ENCODE measurements at regions not wholly inside any gene's neighbourhood (a gene's known extent, or its start where the extent isn't known, plus 50 kb on each side); places are given as distances from the start of the nearest gene placed in this dataset.
A peak's percentile ranks its signal among the peaks of the same experiment; 100 is the strongest.

DNA sequence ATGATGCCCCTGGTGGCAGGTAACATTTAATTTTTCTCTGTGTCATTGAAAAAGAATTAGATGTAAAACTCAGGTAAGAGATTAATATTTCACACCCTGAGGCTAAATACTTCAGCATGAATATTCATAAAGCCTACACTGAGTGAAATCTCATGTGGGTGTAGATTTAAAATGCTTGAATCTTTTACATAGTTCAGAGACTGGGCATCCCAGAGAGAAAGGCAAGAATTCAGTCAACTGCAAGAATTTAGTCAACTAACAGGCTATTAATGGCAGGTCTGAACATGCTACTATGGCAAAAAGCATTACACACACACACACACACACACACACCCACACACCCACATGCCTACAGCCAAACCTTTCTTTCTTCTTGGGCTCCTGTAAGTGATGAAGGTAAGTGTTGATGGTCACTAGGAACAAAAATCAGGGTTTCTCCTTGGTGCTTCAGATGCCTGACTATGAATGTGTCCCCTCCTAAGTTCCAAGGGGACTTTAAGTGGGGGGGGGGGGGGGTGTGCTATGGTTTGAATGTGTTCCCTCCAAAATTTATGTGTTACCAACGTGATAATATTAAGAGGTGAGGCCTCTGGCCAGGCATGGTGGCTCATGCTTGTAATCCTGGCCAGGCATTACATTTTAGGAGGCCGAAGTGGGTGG, 63.7 kb upstream of the PSMD7 start:
- TF ChIP-seq EZH2phosphoT487 (IDR thresholded peaks at IDR 0.05; ENCODE audit: low read depth, severe bottlenecking, unreplicated experiment) (no peak), EZH2 (IDR thresholded peaks at IDR 0.05; ENCODE audit: borderline replicate concordance) (no peak), CTCF (IDR thresholded peaks at IDR 0.05; ENCODE audit: poor library complexity) (no peak)
- Histone ChIP-seq H3K9me3 (ENCODE audit: low read depth) (no peaks in the 10 kb centered on the region), H3K27me3 (no peaks in the 10 kb centered on the region), H3K4me2 (no peak overlapping the region), H2AFZ (no peak overlapping the region), H3K9me2 (replicated peaks; ENCODE audit: insufficient read depth) (no peaks in the 10 kb centered on the region), H3K4me1 (ENCODE audit: insufficient read depth) (no peaks in the 10 kb centered on the region), H4K20me1 (ENCODE audit: insufficient read depth, poor library complexity, severe bottlenecking) (no peaks in the 10 kb centered on the region), H3K27ac (no peak overlapping the region), H3K36me3 (replicated peaks; ENCODE audit: insufficient read depth, low read depth) (no peaks in the 10 kb centered on the region), H3K79me2 (no peaks in the 10 kb centered on the region), H3K4me3 (no peak overlapping the region)
- 77% methylated on average over 2 of the region's 2 CpGs for WGBS (ENCODE audit: low lambda C conversion rate, missing lambda C conversion rate)
- no peak for DNase-seq (ENCODE audit: low spot score)

GRCh38 chr16:74230126-74230525, 66.5 kb upstream of the PSMD7 start:
- no peak overlapping the region for H3K4me2 ChIP-seq
- DNase-seq (ENCODE audit: low spot score) = no peak
- H3K4me1 ChIP-seq (ENCODE audit: insufficient read depth) = no peaks in the 10 kb centered on the region
- H3K27ac ChIP-seq = no peak overlapping the region
- no peaks in the 10 kb centered on the region for H3K9me3 ChIP-seq (ENCODE audit: low read depth)
- TF ChIP-seq CTCF (IDR thresholded peaks at IDR 0.05; ENCODE audit: poor library complexity) = no peak
- no peak for TF ChIP-seq EZH2phosphoT487 (IDR thresholded peaks at IDR 0.05; ENCODE audit: low read depth, severe bottlenecking, unreplicated experiment)
- H3K79me2 ChIP-seq = no peaks in the 10 kb centered on the region
- H2AFZ ChIP-seq = no peak overlapping the region
- H3K36me3 ChIP-seq (replicated peaks; ENCODE audit: insufficient read depth, low read depth) = no peaks in the 10 kb centered on the region
- H3K4me3 ChIP-seq = no peak overlapping the region
- H4K20me1 ChIP-seq (ENCODE audit: insufficient read depth, poor library complexity, severe bottlenecking) = no peaks in the 10 kb centered on the region
- H3K9me2 ChIP-seq (replicated peaks; ENCODE audit: insufficient read depth) = no peaks in the 10 kb centered on the region
- 67% methylated on average over 6 of the region's 6 CpGs for WGBS (ENCODE audit: low lambda C conversion rate, missing lambda C conversion rate)
- no peaks in the 10 kb centered on the region for H3K27me3 ChIP-seq

DNA sequence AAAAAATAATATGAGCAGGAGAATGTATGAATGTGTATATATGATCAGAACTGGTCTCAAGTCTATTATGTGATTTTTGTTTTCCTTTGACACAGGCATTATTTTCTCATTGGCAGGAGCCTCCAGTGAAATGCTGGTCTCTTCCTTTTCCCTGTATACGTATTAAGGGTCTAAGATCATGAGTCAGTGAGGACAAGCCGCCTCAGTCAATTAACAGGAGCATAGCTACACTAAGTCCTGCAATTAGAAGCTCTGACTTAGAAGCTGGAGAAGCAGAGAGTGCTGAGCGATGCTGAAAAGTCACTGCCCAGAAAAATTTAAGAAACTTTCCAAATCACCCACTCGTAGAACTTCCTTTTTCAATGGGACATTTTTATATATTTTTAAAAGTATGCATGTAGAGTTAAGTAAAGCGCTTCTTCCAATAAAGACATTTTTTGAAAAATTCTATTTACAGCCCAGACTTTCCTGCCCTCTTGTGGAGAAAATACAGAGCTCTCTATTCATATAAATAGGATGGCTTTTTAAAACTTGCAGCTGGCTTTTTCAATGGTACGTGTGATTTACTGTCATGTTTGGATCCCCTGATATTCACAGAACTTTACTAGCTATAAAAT, 70.2 kb upstream of the PSMD7 start:
- Histone ChIP-seq H3K9me3 (ENCODE audit: low read depth) (no peaks in the 10 kb centered on the region), H3K36me3 (replicated peaks; ENCODE audit: insufficient read depth, low read depth) (no peaks in the 10 kb centered on the region), H3K4me2 (peak overlapping the region; percentile 21), H4K20me1 (ENCODE audit: insufficient read depth, poor library complexity, severe bottlenecking) (no peaks in the 10 kb centered on the region), H3K27ac (no peak overlapping the region), H3K9me2 (replicated peaks; ENCODE audit: insufficient read depth) (no peaks in the 10 kb centered on the region), H3K4me1 (ENCODE audit: insufficient read depth) (no peaks in the 10 kb centered on the region), H3K79me2 (no peaks in the 10 kb centered on the region), H3K4me3 (no peak overlapping the region), H2AFZ (no peak overlapping the region), H3K27me3 (no peaks in the 10 kb centered on the region)
- TF ChIP-seq CTCF (IDR thresholded peaks at IDR 0.05; ENCODE audit: poor library complexity) = peak; percentile 81
- no peak for TF ChIP-seq EZH2 (IDR thresholded peaks at IDR 0.05; ENCODE audit: borderline replicate concordance)
- WGBS (ENCODE audit: low lambda C conversion rate, missing lambda C conversion rate) = 28% methylated on average over 6 of the region's 6 CpGs
- peak; percentile 48 for DNase-seq (ENCODE audit: low spot score)
